GM19324 (cell line): ENCODE measurements at regions not wholly inside any gene's neighbourhood (a gene's known extent, or its start where the extent isn't known, plus 50 kb on each side); places are given as distances from the start of the nearest gene placed in this dataset.

ENCODE experiments used
- ATAC-seq: cut with Tn5 transposase; IDR thresholded peaks from one replicate; pipeline ENCODE4 v1.9.1; 2021; ENCODE audit warnings: mild to moderate bottlenecking, moderate library complexity; ENCODE audit not compliant: unreplicated experiment, low FRiP score

GRCh38 chr5:68475476-68475983 lies 260.0 kb downstream of the PIK3R1 start:
- no peak for ATAC-seq

DNA sequence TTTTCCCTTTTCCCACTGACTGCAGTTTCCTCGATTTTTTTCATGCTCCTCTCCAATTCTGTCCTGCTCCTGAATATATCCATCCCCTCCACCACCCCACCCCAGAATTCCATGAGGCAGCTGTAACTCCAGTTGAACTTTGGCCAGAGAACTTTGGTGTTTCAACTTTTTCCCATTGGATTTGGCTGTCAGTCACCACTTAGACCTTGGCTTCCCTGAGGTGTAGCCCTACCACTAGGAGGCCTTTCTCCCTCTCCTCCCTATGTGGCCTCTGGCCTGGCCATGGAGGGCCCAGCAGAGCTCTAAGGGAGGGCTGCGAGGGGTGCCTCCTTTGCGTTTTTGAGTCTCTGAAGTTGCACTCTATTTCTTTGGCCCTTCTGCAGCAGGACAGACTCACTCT lies 261.3 kb downstream of the PIK3R1 start:
- no peak for ATAC-seq

- ATAC-seq, result no peak
Measured at GRCh38 chr5:68478301-68479095, 262.9 kb downstream of the PIK3R1 start.

DNA sequence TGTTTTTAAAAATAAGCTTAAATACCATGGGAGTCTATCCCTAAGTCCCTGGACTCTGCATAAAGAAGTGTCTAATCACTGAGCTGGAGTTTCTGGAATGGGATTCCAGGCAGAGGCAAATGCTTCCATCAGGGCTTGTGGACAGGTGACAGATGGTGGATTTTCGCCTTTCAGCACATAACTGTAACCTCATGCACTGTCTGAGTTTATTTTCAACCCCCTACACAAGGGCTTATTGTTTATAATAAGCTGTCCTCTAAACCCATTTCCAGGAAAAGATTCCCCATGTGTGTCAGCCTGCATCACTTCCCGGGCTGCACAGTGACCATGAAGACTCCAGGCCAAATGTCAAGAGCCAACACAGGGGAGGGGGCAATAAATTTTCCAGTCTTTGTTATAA lies 264.0 kb downstream of the PIK3R1 start:
- no peak for ATAC-seq

GRCh38 chr5:68480335-68480940 lies 264.9 kb downstream of the PIK3R1 start:
- no peak for ATAC-seq

- ATAC-seq, result no peak
Measured at GRCh38 chr5:68482199-68482598, 266.6 kb downstream of the PIK3R1 start.

- no peak for ATAC-seq
Measured at GRCh38 chr5:68484307-68485068, 268.9 kb downstream of the PIK3R1 start.

- no peak for ATAC-seq
Measured at GRCh38 chr5:68489556-68489955, 274.0 kb downstream of the PIK3R1 start.

DNA sequence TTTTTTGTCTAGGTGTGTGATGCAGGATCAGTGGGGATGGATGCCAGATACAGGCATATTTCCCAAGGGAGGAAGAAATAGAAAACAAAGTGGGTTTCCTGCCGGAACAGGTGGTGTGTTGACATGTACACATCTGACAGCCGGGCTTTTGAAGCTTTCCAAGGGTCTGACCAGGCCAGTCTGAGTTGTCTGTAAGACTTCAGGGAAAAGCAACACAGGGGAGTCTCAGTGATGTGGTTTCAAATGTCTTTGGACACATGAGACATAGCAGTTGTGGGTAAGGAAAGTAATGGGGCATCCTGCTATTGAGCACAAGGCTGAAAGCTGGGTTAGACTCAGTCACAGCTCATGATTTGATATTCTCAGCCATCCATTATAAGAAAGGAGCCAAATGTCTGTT lies 274.9 kb downstream of the PIK3R1 start:
- no peak for ATAC-seq

GRCh38 chr5:68494771-68495170 lies 279.2 kb downstream of the PIK3R1 start:
- ATAC-seq, result no peak

DNA sequence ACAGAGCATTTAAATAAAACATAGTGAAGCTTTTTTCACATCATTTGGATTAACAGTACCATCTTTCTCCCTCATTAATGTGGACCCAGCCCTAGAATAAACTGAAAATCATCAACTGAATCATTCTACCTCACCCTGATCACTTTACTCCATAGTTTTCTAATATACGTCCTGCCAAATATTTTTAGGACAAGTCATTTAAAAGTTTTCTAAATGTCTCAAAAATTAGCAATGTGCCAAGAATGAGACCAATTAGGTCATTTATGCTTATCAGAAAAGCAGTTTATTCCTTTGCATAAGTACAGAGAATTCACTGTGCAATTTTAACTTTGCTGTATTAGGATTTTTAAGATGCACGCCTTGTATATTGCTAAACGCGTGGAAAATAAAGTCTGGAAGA lies 284.4 kb downstream of the PIK3R1 start:
- ATAC-seq, result no peak

DNA sequence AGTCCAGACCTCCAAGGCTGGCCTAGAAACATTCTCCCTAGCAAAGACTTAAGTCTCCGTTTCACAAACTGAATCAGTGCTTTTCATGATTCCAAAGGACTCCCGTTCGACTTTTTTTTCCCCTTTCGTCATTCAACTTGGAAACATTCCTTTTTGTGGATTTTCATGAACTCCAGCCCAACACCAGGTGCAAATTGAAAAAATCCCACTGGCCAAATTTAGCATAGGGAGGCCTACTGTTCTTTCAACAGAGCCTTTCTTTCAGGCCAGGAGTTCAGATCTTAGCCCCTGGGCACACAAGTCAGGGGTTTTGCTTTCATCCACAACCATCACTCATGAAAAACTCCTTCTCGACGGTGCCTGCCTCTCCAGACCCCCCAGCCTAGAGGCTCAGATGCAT lies 285.3 kb downstream of the PIK3R1 start:
- ATAC-seq, result no peak

DNA sequence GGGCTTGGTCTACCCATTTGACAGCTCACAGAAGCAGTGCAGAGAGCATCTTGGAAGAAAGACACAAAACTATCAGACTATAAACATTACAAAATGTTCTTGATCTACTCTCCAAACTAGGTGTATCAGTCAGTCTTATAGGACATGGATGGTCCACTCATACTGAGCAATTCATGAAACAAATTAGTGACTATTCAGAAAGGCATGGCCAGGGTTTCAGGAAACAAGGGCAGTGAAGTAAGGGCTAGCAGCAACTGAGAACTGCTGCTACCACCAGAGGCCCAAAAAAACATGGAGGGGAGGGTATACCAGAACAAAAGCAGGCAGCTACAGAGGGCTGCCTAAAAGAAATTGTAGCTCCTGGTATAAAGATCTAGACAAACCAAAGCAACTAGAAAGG lies 287.0 kb downstream of the PIK3R1 start:
- no peak for ATAC-seq

DNA sequence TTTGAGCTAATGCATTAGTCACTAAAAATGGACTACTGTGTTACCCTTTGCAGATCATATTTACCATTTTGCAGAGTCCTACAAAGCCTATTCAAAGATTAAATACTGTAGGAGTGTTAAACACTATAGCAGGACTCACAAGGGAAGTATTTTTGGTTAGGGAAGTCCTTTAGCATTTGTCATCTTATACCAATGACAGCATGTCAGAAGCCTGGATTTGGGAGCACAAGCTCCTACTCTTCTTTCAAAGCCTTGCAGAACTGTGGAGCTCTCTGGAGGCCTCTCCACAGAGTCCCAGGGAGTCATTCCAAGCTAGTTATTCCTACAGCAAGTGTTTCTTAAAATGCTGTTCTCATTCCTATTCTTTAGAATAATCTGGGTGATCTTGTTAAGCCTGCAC lies 288.8 kb downstream of the PIK3R1 start:
- no peak for ATAC-seq

DNA sequence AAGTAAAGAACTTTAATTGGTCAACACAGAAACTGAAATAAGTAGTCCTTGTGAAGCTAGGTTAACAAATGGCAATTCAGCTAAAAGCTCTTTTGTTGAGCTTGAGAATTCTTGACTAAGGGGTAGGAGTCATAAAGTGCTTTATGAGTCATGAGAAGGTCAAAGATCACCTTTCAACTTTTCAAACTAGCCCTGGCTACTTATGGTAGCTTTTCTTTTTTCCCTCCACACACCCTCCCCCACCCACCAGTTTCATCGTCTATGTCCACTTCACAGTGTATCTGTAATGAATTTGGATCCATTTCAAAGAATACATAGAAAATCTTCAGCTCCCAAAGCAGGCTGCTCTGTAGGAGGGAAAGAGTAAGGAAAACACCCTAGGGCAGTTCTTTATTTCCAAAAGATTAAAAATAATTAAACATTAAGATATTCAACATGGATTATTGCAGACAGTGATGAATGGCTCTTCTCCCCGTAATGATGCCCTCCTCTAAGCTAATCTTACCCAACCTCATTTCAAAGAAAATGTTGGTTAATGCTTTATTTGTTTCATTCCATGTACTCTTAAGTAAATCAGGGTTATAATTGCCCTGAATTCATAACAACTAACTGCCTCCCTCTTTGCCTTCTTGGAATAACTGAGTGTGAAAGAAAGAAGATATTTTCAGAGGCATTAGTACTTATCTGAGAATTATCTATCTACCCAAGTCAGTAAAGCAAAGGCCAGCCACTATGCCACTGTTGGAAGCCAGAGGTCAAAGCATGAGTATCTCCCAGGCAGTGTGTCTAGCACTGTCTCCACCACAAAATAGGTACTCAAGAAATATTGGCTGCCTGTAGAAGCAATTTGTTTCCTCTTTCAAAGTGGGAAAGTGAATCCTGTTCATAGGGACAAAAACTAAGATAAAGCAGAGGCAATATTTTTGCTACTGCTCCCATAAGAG lies 290.6 kb downstream of the PIK3R1 start:
- no peak for ATAC-seq

GRCh38 chr5:68515514-68515913 lies 300.0 kb downstream of the PIK3R1 start:
- ATAC-seq, result no peak

GRCh38 chr5:68518286-68518685 lies 302.7 kb downstream of the PIK3R1 start:
- no peak for ATAC-seq

DNA sequence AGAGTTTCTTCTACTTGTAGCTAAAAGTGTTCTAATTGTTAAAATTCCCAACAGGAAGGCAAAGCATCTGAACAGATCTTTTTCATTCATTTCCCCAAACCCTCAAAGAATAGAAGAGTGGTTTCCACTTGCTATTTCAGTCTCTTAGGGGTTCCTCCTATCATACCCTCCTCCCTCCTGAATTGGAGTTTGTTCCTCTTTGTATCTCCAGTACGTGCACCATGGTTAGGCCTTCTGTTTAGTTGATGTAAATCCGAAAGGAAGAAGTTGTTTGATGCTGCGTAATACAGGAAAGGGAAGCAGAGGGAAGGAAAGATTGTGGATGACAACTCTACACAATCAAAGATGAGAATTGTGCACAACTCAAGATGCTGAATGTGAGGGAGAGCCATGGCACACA lies 303.6 kb downstream of the PIK3R1 start:
- no peak for ATAC-seq

- ATAC-seq, result no peak
Measured at GRCh38 chr5:68521776-68522175, 306.2 kb downstream of the PIK3R1 start.

GRCh38 chr5:68522863-68523262 lies 307.3 kb downstream of the PIK3R1 start:
- no peak for ATAC-seq
